ENCODE measurements at regions not wholly inside any gene's neighbourhood (a gene's known extent, or its start where the extent isn't known, plus 50 kb on each side); places are given as distances from the start of the nearest gene placed in this dataset.
A peak's percentile ranks its signal among the peaks of the same experiment; 100 is the strongest.
"Not testable (repeated sequence)": the region's sequence is repeated elsewhere in the genome, so short reads cannot be mapped to it uniquely, and the experiment has no call there.

DNA sequence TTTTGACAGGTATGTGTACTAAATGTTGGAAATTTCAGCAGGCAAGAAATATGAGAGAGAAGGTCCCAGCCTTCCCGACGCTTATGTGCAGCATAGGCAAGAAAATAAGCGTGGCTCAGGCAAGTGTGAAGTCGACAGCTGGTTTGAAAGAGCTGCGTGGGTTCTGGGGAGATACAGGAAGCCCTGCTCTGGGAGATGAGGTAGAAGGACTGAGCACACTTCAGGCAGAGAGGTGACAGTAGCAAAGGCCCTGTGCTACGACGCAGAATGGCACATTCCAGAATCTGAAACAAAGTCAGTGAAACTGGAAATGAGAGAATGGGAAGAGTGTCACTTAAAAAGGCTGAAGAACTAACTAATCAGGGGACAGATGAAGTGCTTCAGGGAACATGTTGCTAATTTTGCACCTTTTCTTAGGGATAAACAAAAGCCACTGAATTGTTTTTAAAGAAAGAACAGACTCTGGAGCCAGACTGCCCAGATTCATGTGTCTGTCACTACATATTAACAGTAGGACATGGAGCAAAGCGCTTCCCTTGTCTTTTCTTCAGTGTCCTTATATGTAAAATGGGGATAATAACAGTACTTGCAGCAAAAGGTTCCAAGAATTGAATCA, 160.1 kb downstream of the SPRY2 start:
- no peak for DNase-seq (ENCODE audit: low spot score)
- no peak for FAIRE-seq

DNA sequence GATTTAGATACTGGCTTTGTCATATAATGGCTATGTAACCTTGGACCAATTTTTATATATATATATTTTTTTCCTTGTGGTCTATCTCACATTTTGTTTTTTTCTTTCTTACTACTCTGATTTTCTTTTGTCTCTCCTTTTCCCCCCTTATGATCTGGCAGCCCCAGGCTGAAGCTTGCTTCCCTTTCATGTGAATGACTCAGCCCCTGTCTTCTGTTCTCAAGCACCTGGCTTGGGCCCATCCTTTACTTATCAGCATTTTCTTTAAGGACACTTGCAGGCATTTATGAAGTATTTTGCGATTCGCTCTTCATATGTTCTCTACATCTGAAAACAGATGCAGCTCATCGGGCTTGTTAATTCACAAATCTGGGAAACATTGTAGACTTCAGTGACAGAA, 163.6 kb downstream of the SPRY2 start:
- no peak for FAIRE-seq
- DNase-seq (ENCODE audit: low spot score): no peak

DNA sequence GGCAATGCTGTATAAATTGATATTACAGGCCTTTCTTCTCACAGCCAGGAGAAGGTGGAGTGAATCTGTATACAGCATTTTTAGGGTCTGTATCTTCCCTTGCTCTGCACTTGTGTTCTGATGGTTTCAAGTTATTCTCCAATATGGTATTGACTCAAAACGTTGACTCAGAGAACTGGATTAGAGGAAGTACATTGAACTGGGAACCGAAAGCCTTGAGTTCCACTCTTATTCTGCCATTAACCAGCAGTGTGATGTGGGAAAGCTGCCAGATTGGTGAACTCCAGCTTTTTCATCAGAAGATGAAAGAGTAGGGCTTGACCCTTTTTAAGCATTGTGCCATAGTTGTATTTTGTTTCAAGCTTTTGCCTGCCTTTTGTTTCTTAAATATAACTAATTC, 167.7 kb downstream of the SPRY2 start:
- DNase-seq (ENCODE audit: low spot score): no peak
- no peak for FAIRE-seq

DNA sequence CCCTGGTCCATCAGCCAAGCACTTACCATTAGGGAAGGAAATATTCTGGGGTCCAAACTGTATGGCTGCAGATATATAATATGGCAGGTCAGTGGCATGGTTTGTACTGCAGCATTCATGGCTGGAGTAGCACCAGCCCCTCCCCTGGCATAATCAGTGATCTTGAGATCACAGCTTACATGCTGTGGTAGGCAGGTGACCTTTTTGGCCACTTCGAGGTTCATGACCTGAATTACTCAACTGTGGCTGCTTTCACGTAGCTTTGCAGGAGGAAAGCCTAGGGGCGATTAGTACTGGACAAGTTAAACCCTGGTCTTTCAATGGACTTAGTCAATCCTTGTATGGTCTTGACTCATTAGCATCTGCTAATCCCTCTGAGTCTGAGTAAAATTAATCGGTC, 169.8 kb downstream of the SPRY2 start:
- no peak for DNase-seq (ENCODE audit: low spot score)
- no peak for FAIRE-seq

DNA sequence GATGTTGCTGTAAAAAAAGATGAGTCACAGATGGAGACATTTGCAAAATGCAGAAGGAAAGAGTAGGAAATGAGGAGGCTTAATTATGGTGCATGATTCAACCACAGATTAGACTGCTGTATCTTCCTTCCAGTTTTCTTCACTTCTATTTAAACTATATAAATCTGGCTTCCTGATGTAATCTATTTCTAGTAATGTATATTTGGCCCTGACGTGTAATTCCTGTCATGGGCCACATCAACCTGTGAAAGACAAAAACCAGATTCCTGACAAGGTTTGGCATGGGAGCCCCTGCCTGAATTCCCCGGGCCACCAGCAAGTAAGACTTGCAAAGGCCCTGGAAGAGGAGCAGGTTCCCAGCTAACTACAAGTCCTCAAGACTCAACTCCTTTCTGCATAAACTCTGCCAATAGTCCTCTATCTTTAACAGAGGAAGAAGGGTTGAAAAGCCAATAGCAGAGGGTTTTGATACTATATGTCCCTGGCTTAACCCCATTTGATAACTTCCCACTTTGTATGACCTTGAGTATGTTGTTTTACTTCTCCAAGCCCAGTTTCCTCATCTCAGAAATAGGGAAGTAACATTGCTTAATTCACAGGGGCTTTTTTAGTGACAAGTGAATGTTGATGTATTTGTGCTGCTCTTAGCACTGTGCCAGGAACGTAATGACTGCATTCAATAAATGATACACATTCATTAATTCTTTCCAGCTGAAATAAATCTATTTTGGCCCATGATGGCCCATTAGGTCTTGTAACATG, 172.7 kb downstream of the SPRY2 start:
- DNase-seq (ENCODE audit: low spot score) (no peak), FAIRE-seq (no peak)

DNA sequence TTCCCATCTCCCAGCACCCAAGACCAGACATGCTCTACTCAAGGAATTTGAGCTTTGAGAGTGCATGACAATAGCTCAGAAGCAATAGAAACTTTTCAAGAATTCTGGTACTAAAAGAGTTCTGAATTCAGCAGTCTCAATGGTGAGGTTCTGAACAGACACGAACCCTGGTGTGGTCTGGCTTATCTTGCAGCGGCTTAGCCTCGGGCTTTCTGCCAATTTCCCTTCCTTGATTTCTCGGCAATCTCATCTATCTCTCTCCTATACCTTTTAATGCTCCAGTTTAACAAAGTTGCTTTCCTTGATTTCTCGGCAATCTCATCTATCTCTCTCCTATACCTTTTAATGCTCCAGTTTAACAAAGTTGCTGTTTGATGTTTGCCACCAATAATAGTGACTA, 174.6 kb downstream of the SPRY2 start:
- no peak for FAIRE-seq
- DNase-seq (ENCODE audit: low spot score): no peak

DNA sequence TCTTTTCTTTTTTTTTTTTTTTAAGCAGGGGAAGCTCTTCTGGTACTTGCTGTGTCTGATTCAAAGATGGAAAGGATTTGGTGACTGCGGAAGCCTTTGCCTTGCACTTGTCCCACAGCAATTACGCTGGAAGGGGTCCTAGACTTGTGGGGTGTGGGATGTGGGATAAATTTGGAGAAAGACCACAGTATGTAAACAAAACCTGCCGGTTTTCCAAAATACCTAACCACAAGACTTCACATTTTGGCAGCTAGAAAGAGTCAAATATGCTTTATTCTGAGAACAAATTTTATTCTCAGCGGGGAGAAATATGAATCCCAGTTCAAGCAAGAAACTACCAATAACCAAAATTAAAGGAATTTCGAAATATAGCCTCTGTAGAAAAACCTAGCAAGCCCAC, 176.5 kb downstream of the SPRY2 start:
- FAIRE-seq (no peak), DNase-seq (ENCODE audit: low spot score) (no peak)

DNA sequence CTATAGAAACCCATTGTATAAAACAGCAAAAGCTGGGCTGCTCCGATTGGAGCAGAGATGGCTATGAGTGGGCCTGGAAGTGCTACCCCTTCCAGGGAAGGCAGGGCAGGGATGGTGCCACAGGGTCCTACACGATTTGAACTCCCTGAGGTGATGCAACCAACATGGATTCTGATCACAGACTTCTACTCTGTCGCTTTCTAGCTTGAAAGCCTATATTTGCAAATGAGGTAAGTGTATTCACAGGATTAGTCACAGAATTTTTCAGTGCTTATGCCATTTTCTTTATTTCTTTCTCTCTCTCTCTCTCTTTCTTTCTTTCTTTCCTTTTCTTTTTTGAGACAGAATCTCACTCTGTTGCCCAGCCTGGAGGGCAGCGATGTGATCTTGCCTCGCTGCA, 179.0 kb downstream of the SPRY2 start:
- DNase-seq (ENCODE audit: low spot score) (no peak), FAIRE-seq (no peak)

DNA sequence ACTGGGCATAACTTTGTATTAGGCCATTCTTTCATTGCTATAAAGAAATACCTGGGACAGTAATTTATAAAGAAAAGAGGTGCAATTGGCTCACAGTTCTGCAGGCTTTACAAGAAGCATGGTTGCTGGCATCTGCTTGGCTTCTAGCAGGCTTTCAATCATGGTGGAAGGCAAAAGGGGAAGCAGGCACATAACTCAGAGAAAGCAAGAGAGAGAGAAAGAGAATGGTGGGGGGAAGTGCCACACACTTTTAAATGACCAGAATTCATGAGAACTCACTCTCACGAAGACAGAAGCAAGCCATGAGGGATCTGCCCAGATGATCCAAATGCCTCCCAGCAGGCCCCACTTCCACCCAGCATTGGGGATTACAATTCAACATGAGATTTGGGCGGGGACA, 179.7 kb downstream of the SPRY2 start:
- DNase-seq (ENCODE audit: low spot score): no peak
- no peak for FAIRE-seq

DNA sequence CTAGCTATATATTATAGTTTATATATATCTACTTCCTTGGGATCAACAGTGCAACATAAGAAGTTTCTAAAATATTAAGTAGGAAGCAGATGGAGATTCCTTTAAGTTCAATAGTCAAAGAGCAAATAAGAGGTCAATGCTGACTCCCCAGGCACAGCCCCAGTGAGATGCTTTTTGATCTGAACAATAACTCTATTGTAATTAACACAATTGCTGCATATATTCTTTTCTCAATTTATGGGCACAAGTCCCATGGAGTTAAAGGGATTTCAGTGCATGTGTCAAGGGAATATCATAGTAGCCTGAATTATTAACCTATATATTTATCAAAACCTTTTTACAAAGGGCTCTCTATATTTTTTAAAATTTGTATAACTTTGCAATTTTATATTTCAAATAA, 180.8 kb downstream of the SPRY2 start:
- DNase-seq (ENCODE audit: low spot score) (no peak), FAIRE-seq (no peak)

DNA sequence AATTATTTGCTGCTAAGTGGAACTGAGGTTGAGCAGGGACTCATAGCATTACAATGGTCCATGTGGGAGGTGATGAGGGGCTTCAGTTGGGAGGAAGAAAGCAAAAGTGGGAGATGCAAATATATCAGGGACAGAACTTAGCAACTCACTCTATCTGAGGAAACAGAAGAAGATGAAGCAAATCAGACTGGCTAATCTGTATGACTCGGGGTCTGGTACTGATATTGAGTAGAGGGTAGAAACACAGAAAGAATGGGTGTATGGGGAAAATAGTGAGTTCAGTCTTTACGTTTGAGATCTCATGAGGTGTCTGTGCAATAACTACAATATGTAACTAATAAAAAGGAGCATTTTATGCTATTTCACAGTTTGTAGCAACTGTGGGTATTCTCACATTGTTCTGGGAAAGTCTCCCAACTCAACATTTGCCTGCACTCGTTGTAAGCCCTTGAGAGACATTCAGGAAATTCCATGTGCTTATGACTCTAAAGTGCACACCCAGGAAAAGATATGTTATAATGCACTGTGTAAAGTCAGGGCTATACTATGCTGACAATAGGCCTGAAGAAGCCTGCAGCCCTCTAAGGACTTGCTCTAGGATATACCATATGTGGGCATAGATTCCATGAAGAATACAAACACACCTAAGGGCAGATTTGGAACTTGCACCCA, 183.5 kb downstream of the SPRY2 start:
- FAIRE-seq (no peak), DNase-seq (ENCODE audit: low spot score) (no peak)

DNA sequence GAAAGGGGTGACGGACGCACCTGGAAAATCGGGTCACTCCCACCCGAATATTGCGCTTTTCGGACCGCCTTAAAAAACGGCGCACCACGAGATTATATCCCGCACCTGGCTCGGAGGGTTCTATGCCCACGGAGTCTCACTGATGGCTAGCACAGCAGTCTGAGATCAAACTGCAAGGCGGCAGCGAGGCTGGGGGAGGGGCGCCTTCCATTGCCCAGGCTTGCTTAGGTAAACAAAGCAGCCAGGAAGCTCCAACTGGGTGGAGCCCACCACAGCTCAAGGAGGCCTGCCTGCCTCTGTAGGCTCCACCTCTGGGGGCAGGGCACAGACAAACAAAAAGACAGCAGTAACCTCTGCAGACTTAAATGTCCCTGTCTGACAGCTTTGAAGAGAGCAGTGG, 188.8 kb downstream of the SPRY2 start:
- FAIRE-seq; DNase-seq (ENCODE audit: low spot score): not testable (repeated sequence)

DNA sequence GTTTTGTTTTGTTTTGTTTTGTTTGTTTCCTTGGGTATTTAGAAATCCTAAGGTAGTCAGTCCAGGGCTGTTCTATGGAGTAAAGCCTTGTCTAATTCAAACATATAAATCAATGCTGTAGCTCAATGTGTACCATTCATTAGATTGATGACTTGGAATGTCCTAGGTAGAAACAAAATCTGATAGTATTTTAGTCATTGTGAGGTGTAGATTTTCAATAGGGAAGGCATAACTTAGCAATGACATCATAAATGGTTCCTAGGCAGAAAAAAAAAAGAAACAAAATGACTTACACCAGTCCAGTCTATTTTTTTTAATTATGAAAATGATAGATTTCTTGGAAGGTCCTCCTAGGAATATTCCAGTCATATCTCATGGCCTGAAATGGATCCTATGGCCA, 189.9 kb downstream of the SPRY2 start:
- FAIRE-seq (no peak), DNase-seq (ENCODE audit: low spot score) (no peak)

DNA sequence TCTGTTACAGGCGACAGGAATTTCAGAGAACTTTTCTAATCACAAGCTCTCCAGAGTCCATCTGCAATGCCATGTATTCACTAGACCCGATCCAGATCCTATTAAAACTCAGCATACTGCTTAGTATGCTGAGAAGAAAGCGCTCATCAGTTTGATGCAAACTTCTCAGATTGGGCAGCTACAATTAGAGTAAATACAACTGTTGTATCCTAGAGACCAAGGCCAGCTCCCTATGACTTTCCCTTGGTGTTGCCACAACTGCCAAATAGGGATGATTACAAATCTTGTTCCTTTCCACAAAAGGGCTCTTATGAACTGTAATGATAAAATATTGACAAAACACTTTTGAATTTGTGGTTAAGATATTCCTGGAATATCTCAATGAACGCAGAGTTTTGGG, 191.2 kb downstream of the SPRY2 start:
- FAIRE-seq: no peak

DNA sequence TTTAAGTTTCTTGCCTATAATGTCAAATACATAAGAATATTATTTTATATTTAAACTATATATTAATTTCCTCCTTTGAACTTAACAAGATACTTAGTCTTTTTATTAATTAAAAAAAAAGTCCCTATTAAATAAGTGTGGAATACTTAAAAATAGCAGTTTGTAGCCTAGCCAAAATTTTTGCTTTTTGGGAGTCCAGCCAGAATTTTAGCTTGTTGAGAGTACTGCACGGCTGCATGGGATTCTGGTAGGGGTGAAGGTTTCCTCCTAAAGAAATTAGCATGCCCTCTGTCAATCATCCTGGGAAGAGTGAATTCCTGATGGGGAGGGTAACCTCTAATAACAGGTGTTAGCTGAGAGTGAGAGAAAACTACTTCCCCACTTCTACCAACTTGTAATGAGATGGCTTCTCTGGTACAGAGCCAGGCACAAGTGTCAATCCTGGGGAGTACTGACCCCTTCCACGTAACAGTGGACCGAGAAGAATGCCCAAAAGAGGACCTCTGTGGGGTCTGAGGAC, 195.7 kb downstream of the SPRY2 start:
- no peak for FAIRE-seq
- no peak for DNase-seq (ENCODE audit: low spot score)

More for the DNA sequence above, 191.2 kb downstream of the SPRY2 start:
- DNase-seq (ENCODE audit: low spot score): no peak

DNA sequence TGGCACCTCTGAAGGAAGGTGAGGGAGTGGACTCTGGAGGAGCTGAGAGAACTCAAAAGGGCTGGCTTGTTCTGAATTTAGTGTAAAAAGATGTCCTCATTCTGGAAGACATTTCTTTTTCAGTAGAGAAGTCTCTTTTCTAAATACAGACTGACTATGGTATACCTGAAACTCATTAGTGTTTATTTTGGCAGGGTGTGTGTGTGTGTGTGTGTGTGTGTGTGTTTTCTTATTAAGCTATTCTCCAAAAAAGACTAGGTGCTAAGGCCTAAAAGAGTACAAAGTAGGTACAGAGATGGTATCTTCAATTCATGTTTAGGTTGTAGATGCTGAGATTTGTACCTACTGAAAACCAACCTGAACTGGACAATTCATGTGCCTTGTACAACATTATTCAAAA, 196.4 kb downstream of the SPRY2 start:
- DNase-seq (ENCODE audit: low spot score): no peak
- no peak for FAIRE-seq

DNA sequence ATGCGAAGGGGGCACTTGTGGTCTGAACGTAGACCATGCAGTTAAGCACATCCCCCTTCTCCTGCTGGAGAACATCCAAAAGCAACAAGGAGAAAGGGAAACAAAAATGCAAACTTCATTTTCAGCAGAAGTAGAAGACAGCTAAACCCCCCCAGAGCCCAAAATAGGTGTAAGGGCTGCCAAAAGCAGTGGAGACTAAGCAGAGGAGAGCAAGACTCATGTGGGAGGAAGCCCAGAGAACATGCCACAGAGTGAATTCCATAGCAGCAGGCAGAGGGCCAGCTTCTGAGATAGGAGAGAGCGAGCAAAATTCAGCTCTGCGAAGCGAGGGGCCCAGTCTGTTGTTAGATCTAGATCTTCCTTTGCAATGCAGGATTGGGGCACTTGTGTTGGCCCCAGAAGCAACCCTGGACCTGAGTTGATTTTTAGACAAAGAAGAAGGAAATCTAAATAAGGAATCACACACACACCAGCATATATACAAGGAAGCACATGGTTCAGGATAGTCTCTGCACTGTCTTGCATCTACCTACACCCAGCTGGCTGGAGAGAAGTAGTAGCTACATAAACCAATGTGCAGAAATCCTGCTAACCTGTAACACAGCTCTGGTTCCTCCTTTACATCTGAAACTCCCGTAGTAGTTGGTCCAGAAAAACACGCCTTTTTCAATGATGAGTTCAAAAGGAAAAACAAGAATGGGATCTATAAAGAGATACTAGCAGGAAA, 199.6 kb downstream of the SPRY2 start:
- peak; percentile 26 for DNase-seq (ENCODE audit: low spot score)
- no peak for FAIRE-seq

DNA sequence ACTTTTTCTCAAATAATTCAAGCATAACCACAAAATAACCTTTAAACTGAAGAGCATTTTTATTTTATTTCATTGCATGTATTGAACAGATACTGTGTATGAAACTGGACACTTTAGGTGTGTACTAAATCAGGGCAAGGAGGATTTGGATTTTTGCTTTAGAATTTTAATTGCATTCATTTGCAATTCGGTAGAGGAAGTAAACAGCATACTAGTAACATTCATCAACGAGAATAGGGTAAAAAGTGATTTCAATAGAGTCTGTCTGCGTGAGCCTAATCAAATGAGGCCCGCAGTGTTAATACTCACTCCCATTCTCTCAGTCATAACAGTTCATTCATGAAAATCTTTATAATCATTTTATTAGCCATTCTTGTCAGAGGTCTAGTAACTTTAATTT, 200.2 kb downstream of the SPRY2 start:
- FAIRE-seq: no peak
- no peak for DNase-seq (ENCODE audit: low spot score)

DNA sequence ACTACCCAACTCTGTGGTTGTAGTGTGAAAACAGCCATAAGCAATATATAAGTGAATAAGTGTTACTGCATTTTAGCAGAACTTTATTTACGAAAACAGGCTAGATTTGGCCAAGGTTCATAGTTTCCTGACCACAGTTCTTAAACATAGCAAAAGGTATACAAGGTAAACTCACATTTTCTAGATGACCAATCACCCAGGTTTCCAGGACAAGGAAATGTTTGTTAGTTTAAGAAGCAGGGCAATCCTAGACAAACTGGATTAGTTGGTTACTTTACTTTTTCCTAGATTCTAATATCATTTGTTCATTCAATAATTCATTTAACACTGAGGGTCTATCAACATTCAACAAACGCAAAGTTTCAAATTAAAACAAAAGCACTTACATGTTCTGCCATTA, 201.7 kb downstream of the SPRY2 start:
- DNase-seq (ENCODE audit: low spot score): no peak

DNA sequence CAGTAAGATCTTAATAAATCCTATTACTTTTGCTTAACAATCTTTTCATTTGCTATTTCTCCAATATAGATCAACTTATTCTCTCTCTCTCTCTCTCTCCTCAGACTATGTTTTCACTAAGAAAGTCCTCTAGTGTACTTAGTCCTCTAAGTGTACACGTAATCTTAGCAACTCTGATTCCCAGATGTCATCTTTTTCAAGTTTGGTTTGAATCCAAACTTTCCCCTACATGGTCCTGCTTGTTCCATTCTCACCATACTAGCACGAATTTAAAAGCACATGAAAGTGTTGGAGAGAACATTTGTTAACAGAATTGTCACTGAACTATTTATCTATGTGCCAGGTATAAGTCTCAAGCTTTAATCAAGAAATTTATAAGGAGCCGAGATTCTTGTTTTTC, 202.9 kb downstream of the SPRY2 start:
- DNase-seq (ENCODE audit: low spot score) (no peak), FAIRE-seq (no peak)

More for the DNA sequence above, 201.7 kb downstream of the SPRY2 start:
- FAIRE-seq: no peak

DNA sequence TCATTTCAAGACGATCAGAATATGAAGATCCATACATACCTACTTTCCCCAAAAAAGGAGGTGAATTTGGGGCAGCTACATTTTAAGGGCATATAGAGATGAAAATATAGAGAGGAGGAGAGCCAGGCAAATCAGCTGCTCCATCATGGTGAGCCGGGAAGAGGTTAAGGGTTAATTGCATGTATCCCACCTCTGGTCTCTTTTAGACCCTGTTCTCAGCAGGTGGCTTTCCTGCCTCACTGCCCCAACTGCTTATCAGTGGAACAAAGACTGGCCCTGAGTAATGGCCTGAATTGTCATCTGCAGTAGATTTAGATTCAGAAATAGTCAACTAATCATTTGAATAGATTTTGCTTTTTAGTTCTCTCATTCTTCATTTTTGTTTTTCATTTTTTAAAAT, 206.6 kb downstream of the SPRY2 start:
- DNase-seq (ENCODE audit: low spot score) (no peak), FAIRE-seq (no peak)

Measured in urothelium cell line (cell line).